NT2/D1 (cell line): ENCODE measurements at regions not wholly inside any gene's neighbourhood (a gene's known extent, or its start where the extent isn't known, plus 50 kb on each side); places are given as distances from the start of the nearest gene placed in this dataset.

Experiments
- YY1 ChIP-seq: IDR thresholded peaks from 2 replicates; pipeline ENCODE4 v1.6.1; 2011; ENCODE audit not compliant: insufficient read length, insufficient read depth
- ZNF274 ChIP-seq: IDR thresholded peaks from 2 replicates; pipeline ENCODE4 v1.6.1; 2011; ENCODE audit warnings: mild to moderate bottlenecking, low read depth, low read length

GRCh38 chr4:134695433-134695832 lies 493.8 kb upstream of the PABPC4L start:
- TF ChIP-seq ZNF274 (no peak), YY1 (no peak)
